ACC112 (cell line): ENCODE measurements at regions not wholly inside any gene's neighbourhood (a gene's known extent, or its start where the extent isn't known, plus 50 kb on each side); places are given as distances from the start of the nearest gene placed in this dataset.
"Not testable (repeated sequence)": the region's sequence is repeated elsewhere in the genome, so short reads cannot be mapped to it uniquely, and the experiment has no call there.

Experiments used
- H2AFZ ChIP-seq: fragments of 200-600 bp; sonication (generic); one replicate; pipeline ENCODE4 v1.6.0; 2017; ENCODE audit warnings: antibody characterized with exemption, low read length; ENCODE audit not compliant: unreplicated experiment
- H3K27ac ChIP-seq: fragments of 200-600 bp; sonication (generic); 2 replicates; pipeline ENCODE4 v1.5.1; 2014; ENCODE audit warnings: low read depth, mild to moderate bottlenecking, antibody characterized with exemption, low read length, moderate library complexity
- H3K27me3 ChIP-seq: fragments of 200-600 bp; sonication (generic); 2 replicates; pipeline ENCODE4 v1.6.1; 2014; ENCODE audit warnings: mild to moderate bottlenecking, antibody characterized with exemption, low read length, moderate library complexity, mixed read lengths; ENCODE audit not compliant: insufficient read depth
- H3K36me3 ChIP-seq: fragments of 200-600 bp; sonication (generic); 2 replicates; pipeline ENCODE4 v1.6.1; 2016; ENCODE audit warnings: mild to moderate bottlenecking, antibody characterized with exemption, low read length, moderate library complexity, mixed read lengths; ENCODE audit not compliant: insufficient read depth
- H3K4me1 ChIP-seq: fragments of 200-600 bp; sonication (generic); one replicate; pipeline ENCODE4 v1.6.1; 2016; ENCODE audit warnings: low read length, mixed read lengths; ENCODE audit not compliant: insufficient read depth, unreplicated experiment, control insufficient read depth
- H3K4me3 ChIP-seq: fragments of 200-600 bp; sonication (generic); 2 replicates; pipeline ENCODE4 v1.5.1; 2014; ENCODE audit warnings: mild to moderate bottlenecking, low read depth, low read length
- H3K79me2 ChIP-seq: fragments of 200-600 bp; sonication (generic); one replicate; pipeline ENCODE4 v1.6.0; 2016; ENCODE audit warnings: low read length; ENCODE audit not compliant: control insufficient read depth, unreplicated experiment, insufficient read depth

DNA sequence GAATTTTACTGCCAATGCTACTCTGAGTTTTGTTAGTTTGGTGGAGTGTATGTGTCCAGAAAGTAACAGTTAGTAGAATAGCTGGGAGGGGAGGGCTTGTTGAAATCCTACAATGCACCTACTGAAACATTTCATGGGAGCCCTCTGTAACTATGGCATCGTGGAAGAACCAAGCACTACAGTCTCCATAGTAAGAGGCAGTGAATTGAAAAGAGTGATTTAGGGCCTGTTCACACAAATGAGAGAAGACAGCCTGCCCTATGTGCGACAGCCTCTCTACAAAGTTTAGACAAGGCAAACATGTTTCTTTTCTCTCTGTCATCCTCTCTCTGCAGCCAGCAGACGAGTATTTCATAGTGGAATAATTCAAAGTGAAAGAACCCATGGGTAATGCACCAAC lies 676.6 kb downstream of the BRINP1 start:
- H3K79me2 ChIP-seq = no peaks in the 10 kb centered on the region
- no peak overlapping the region for H2AFZ ChIP-seq
- H3K36me3 ChIP-seq = no peaks in the 10 kb centered on the region
- no peaks in the 10 kb centered on the region for H3K4me1 ChIP-seq
- no peaks in the 10 kb centered on the region for H3K27me3 ChIP-seq
- no peak overlapping the region for H3K4me3 ChIP-seq
- H3K27ac ChIP-seq = no peak overlapping the region

GRCh38 chr9:118693645-118694044 lies 675.6 kb downstream of the BRINP1 start:
- Histone ChIP-seq H3K79me2 (no peaks in the 10 kb centered on the region), H3K4me1 (no peaks in the 10 kb centered on the region)

DNA sequence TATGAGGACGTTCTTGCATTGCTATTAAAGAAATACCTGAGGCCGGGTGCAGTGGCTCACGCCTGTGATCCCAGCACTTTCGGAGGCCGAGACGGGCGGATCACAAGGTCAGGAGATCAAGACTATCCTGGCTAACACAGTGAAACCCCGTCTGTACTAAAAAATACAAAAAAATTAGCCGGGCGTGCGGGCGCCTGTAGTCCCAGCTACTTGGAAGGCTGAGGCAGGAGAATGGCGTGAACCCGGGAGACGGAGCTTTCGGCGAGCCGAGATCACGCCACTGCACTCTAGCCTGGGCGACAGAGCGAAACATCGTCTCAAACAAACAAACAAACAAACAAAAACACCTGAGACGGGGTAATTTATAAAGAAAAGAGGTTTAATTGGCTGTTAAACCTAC lies 674.0 kb downstream of the BRINP1 start:
- H3K4me1 ChIP-seq, H3K27ac ChIP-seq, H3K36me3 ChIP-seq, H3K27me3 ChIP-seq, H2AFZ ChIP-seq, H3K4me3 ChIP-seq, H3K79me2 ChIP-seq: not testable (repeated sequence)

More at GRCh38 chr9:118693645-118694044, 675.6 kb downstream of the BRINP1 start:
- no peak overlapping the region for H3K27ac ChIP-seq
- H3K27me3 ChIP-seq = no peaks in the 10 kb centered on the region
- no peak overlapping the region for H3K4me3 ChIP-seq
- no peak overlapping the region for H2AFZ ChIP-seq
- no peaks in the 10 kb centered on the region for H3K36me3 ChIP-seq

- Histone ChIP-seq H3K27me3 (no peaks in the 10 kb centered on the region), H3K4me3 (no peak overlapping the region), H3K27ac (no peak overlapping the region), H3K79me2 (no peaks in the 10 kb centered on the region), H2AFZ (no peak overlapping the region), H3K4me1 (no peaks in the 10 kb centered on the region), H3K36me3 (no peaks in the 10 kb centered on the region)
These were observed 667.2 kb downstream of the BRINP1 start for GRCh38 chr9:118701985-118702384.

DNA sequence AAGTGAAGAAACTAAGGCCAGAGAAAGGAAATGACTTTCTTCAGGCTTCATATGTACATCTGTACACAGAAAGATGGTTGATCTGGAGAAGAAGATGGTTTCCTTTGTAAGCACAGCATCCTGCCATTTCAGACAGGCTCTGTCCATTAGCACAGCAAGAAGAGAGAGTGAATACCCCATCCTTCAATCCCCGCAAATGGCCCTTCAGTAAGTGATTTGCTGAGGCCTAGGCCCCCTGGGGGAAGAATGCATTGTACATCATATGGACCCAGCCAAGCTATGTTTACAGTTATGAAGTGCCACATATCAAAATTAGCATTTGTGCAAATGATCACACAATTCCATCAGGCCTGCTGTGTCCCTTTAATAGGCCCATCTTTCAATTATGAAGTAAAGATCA lies 657.4 kb downstream of the BRINP1 start:
- no peak overlapping the region for H2AFZ ChIP-seq
- H3K36me3 ChIP-seq = no peaks in the 10 kb centered on the region
- H3K79me2 ChIP-seq = no peaks in the 10 kb centered on the region
- H3K27ac ChIP-seq = no peak overlapping the region
- H3K27me3 ChIP-seq = no peaks in the 10 kb centered on the region
- H3K4me1 ChIP-seq = no peaks in the 10 kb centered on the region
- no peak overlapping the region for H3K4me3 ChIP-seq

GRCh38 chr9:118721276-118721675 lies 648.0 kb downstream of the BRINP1 start:
- H3K4me1 ChIP-seq = no peaks in the 10 kb centered on the region
- H3K79me2 ChIP-seq = no peaks in the 10 kb centered on the region
- no peak overlapping the region for H3K27ac ChIP-seq
- H3K36me3 ChIP-seq = no peaks in the 10 kb centered on the region
- H3K4me3 ChIP-seq = no peak overlapping the region
- H3K27me3 ChIP-seq = no peaks in the 10 kb centered on the region
- H2AFZ ChIP-seq = no peak overlapping the region

- H3K27ac ChIP-seq = no peak overlapping the region
- no peak overlapping the region for H3K4me3 ChIP-seq
- H3K27me3 ChIP-seq = no peaks in the 10 kb centered on the region
- H3K36me3 ChIP-seq = no peaks in the 10 kb centered on the region
- H3K79me2 ChIP-seq = no peaks in the 10 kb centered on the region
- no peak overlapping the region for H2AFZ ChIP-seq
- H3K4me1 ChIP-seq = no peaks in the 10 kb centered on the region
These were observed 647.3 kb downstream of the BRINP1 start for GRCh38 chr9:118721923-118722322.

DNA sequence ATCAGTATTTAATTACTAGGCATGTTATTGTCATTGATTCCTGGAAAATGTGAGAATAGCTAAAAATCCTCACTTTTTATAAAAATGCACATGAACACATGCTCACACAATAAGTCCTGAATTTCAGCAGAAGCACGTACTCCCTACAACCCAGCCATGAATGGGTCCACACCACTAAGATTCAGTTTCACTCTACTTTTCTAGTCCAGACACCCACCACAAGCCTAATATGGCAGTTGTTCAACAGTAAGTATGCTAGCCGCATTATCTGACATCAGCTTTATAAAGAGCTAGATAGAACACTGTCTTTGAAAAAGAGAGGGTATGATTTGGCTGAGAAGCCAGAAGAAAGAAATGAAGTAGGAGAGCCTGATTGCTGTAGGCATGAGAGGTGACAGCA lies 639.3 kb downstream of the BRINP1 start:
- Histone ChIP-seq H3K27me3 (no peaks in the 10 kb centered on the region), H3K79me2 (no peaks in the 10 kb centered on the region), H3K4me1 (no peaks in the 10 kb centered on the region), H2AFZ (no peak overlapping the region), H3K4me3 (no peak overlapping the region), H3K36me3 (no peaks in the 10 kb centered on the region), H3K27ac (no peak overlapping the region)

- Histone ChIP-seq H3K36me3 (no peaks in the 10 kb centered on the region), H3K27ac (no peak overlapping the region), H3K4me1 (no peaks in the 10 kb centered on the region), H2AFZ (no peak overlapping the region), H3K4me3 (no peak overlapping the region), H3K27me3 (no peaks in the 10 kb centered on the region), H3K79me2 (no peaks in the 10 kb centered on the region)
These were observed 636.2 kb downstream of the BRINP1 start for GRCh38 chr9:118732998-118733397.

DNA sequence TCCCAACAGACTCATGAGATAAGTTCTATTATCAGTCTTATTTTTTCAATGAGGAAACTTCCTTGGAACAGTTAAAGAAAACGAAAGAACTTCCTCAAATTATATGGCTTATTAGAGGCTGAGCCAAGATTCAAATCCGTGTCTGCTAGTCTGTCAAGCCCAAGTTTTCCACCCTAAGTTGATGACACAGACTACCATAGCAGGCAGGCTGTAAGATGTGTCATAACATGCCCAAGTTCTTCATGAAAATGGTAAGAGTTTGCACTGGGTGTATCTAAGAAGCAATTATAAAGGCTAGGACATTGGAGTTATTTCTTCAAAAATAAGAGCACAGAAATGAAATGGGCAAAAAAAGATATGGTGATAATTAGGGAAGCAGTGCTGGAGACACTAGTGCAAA lies 634.5 kb downstream of the BRINP1 start:
- H3K4me1 ChIP-seq = no peaks in the 10 kb centered on the region
- H3K27ac ChIP-seq = no peak overlapping the region
- no peaks in the 10 kb centered on the region for H3K27me3 ChIP-seq
- H2AFZ ChIP-seq = no peak overlapping the region
- H3K4me3 ChIP-seq = no peak overlapping the region
- no peaks in the 10 kb centered on the region for H3K36me3 ChIP-seq
- no peaks in the 10 kb centered on the region for H3K79me2 ChIP-seq

- no peaks in the 10 kb centered on the region for H3K27me3 ChIP-seq
- H3K27ac ChIP-seq = no peak overlapping the region
- no peaks in the 10 kb centered on the region for H3K4me1 ChIP-seq
- no peak overlapping the region for H3K4me3 ChIP-seq
- H2AFZ ChIP-seq = no peak overlapping the region
- H3K36me3 ChIP-seq = no peaks in the 10 kb centered on the region
- no peaks in the 10 kb centered on the region for H3K79me2 ChIP-seq
These were observed 632.8 kb downstream of the BRINP1 start for GRCh38 chr9:118736406-118736805.
